ENCODE measurements at regions not wholly inside any gene's neighbourhood (a gene's known extent, or its start where the extent isn't known, plus 50 kb on each side); places are given as distances from the start of the nearest gene placed in this dataset.

DNA sequence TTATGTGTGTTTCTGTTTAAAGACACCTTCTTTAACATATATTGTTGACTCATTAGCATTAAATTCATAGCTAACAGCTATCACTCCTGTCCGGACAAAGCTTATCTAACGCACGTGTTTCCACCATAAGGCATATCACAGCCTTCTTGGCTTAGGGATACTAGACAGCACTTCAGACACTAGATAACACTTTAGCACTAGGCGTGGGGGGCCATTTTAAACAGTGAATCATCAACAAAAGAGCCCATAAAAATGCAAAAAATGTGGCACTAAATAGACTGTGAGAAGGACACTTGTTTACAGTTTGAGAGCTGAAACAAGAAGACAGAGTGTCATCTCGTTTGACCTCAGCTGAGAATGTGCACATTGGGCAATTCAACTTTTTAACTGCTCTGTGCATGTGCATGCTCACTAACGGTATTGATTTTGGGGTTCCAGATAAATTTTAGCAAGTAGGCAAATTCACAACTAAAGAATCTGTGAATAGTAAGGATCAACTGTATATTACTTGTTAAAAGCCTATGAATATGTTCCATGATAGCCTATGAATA is 58.9 kb upstream of the RAI2 start:
- TF ChIP-seq POLR2A (IDR thresholded peaks at IDR 0.05; ENCODE audit: low read depth, low read length) = no peak
- TF ChIP-seq NR2C1 (IDR thresholded peaks at IDR 0.05) = no peak
- TF ChIP-seq CREB1 (IDR thresholded peaks at IDR 0.05; ENCODE audit: low read depth) = no peak
- TF ChIP-seq, protein P1, sequence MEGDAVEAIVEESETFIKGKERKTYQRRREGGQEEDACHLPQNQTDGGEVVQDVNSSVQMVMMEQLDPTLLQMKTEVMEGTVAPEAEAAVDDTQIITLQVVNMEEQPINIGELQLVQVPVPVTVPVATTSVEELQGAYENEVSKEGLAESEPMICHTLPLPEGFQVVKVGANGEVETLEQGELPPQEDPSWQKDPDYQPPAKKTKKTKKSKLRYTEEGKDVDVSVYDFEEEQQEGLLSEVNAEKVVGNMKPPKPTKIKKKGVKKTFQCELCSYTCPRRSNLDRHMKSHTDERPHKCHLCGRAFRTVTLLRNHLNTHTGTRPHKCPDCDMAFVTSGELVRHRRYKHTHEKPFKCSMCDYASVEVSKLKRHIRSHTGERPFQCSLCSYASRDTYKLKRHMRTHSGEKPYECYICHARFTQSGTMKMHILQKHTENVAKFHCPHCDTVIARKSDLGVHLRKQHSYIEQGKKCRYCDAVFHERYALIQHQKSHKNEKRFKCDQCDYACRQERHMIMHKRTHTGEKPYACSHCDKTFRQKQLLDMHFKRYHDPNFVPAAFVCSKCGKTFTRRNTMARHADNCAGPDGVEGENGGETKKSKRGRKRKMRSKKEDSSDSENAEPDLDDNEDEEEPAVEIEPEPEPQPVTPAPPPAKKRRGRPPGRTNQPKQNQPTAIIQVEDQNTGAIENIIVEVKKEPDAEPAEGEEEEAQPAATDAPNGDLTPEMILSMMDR (IDR thresholded peaks at IDR 0.05 in 2 of 3, conservative IDR thresholded peaks at IDR 0.05 in 1 of 3; ENCODE audit: control insufficient read depth in 2 of 3, extremely low read depth in 1 of 3, insufficient read depth in 1 of 3, low read depth in 3 of 3, low read length in 3 of 3) = no peak
- TF ChIP-seq KLF5 (IDR thresholded peaks at IDR 0.05; ENCODE audit: partially characterized antibody) = no peak
- no peak for TF ChIP-seq ZNF274 (IDR thresholded peaks at IDR 0.05; ENCODE audit: insufficient read depth, insufficient read length)
- TF ChIP-seq SRF (IDR thresholded peaks at IDR 0.05; ENCODE audit: low read depth in 2 of 2, low read length in 2 of 2) = no peak
